ENCODE measurements at regions not wholly inside any gene's neighbourhood (a gene's known extent, or its start where the extent isn't known, plus 50 kb on each side); places are given as distances from the start of the nearest gene placed in this dataset.

DNA sequence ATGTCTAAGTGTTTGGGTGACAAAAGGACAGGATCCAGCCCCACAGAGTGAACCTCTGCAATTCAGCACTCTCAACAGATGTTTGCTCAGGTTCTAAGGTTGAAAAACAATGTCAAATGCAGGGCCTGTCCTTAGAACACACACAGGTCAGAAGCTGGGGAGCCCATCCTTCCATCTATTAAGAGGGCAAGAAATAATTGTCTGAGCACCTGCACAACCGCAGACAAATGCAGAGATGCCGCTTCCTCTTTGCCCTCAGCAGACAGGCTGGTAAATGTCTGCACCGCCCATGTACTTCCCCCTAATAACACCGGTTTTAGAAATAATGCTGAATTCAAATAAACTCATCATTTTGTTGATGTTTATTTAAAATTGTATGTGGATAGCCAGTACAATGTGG lies 414.5 kb upstream of the ADAMTS16 start:
- DNase-seq (ENCODE audit: low spot score), result no peak

DNA sequence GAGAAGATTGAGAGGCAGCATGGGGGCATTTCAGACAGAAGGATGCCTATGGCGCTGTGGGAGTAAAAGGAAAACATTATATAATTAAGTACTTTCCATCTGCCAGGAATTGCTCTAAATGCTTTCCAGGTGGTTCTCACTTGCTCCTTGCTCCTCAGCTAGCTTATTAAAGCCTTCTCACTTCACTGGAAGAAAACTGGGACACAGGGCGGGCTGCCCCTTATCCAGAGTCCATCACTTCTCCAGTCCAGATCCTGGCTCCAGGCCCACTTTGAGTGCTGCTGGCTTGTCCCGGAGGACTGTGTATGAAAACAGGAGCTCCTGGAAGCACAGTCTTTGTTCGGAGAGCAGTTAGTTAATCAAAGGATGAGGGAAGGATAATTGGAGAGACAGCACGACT lies 409.9 kb upstream of the ADAMTS16 start:
- DNase-seq (ENCODE audit: low spot score), result no peak

GRCh38 chr5:4734348-4734747 lies 405.8 kb upstream of the ADAMTS16 start:
- DNase-seq (ENCODE audit: low spot score), result no peak

- no peak for DNase-seq (ENCODE audit: low spot score)
Measured at GRCh38 chr5:4735261-4735660, 404.9 kb upstream of the ADAMTS16 start.

DNA sequence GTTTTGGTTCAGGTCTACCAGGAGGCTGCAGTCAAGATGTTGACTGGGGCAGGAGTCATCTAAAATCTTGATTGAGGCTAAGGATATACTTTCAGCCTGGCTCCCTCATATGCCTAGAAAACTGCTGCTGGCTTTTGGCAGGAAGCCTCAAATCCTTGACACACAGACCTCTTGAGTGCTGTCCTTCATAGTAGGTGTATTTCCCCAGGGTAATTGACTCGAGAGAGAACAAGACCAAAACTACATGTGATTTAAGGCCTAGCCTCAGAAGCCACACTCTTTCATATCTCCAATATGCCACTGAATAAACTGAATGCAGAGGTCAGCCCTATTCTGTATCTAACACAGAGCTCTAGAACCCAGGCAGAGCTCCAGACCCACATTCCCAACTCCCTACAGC lies 402.3 kb upstream of the ADAMTS16 start:
- DNase-seq (ENCODE audit: low spot score), result no peak

DNA sequence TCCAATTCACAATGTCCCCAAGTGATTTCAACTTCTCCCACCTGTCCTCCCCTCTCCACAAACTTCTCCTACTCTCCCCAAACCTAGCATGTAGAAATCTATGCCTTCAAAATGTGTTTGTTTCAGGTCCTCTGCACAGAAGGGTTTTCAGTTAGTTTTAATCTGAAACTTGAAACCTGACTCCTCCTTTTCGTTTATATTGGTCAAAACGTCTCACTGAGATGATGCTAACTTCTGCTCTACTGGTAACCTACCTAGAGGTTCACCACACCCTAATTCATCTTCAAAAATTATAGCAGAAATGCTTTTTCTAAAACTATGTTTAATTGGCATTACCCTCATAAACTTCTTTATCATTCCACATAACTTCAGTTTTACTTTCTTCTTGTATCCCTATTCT lies 401.8 kb upstream of the ADAMTS16 start:
- DNase-seq (ENCODE audit: low spot score), result no peak

DNA sequence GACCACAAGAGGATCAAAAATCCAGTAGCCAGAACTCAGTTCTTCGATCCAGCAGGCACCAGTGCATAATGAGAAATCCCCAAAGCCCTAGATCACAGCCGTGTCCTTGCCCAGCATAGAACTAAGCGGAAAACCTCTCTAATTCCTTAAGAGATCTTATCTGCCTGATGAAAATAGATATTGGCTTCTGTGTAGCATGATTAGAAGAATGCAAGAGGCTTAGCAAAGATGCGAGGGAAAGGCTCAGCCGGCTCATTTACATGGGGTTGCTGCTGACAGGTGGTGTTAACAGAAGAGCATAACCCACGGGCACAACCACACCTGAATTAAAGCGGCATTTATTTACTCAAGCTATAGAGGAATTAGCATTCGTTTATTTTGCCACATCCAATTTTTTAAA lies 400.0 kb upstream of the ADAMTS16 start:
- DNase-seq (ENCODE audit: low spot score), result no peak

- no peak for DNase-seq (ENCODE audit: low spot score)
Measured at GRCh38 chr5:4758550-4758949, 381.6 kb upstream of the ADAMTS16 start.

- no peak for DNase-seq (ENCODE audit: low spot score)
Measured at GRCh38 chr5:4758996-4759395, 381.1 kb upstream of the ADAMTS16 start.

DNA sequence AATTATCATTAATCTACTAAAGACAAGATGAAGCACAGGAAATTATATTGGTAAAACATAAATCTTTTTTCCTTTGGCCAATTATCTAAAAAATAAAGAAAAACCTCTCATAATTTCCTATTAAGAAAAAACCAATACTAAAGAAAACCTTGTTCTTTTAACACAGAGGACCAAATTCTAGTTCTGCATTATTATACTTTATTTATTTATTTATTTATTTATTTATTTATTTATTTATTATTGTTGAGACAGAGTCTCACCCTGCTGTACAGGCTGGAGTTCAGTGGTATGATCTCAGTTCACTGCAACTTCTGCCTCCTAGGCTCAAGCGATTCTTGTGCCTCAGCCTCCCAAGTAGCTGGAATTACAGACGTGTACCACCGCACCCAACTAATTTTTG lies 377.8 kb upstream of the ADAMTS16 start:
- DNase-seq (ENCODE audit: low spot score), result no peak

DNA sequence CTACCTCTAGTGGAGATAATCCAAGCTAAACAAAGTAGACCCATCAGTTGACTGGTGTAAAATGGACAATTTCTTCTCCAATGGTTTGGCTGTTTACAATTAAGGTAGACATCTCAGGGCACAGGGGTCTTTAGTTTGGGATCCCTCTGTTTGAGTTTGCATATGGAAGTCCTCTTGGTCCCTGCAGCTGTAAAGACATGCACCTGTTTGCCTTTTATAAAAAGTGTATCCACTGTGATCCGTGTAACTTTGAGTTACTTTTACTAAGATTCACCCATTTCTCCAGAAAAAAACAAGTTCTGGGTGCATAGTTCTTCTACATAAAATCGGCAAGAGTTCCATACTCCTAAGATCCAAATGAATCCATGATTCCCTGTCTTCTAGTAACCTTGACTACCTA lies 374.7 kb upstream of the ADAMTS16 start:
- DNase-seq (ENCODE audit: low spot score), result no peak

DNA sequence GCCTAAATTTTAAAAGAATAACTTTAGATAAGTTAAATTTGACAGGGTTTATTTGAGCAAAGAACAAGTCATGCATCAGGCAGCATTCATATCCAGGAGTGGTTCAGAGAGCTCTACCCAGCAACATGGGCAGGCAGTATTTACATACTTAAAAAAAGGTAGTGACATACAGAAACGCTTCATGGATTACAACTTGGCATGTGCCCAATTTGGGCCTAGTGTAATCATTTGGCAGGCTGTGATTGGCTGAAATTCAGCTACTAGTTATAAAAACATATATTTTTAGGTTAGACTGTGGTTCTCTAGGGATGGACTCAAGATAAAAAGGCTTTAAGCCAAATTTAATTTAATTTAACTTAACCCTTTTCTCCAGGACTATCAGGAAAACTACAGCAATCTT lies 374.0 kb upstream of the ADAMTS16 start:
- DNase-seq (ENCODE audit: low spot score), result no peak

- no peak for DNase-seq (ENCODE audit: low spot score)
Measured at GRCh38 chr5:4772591-4772990, 367.5 kb upstream of the ADAMTS16 start.

- DNase-seq (ENCODE audit: low spot score), result no peak
Measured at GRCh38 chr5:4773827-4774317, 366.3 kb upstream of the ADAMTS16 start.

DNA sequence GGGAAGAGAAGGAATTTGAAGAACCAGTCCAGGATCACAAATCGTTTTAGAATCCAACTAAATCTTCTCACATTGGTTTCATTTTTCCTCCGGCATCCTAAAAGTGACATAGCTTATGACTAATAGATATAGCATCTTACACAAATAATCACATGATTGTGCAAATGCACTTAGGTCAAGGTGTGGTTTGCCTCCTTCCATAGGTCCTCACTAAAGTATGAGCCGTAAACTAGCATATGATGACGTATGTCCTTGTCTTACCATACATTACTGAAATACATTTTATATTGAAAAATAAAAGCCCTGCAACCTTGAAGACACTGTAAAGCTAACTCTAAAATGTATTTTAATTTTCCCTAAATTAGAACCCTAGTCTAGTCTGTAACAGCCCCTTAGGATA lies 362.7 kb upstream of the ADAMTS16 start:
- DNase-seq (ENCODE audit: low spot score), result no peak

DNA sequence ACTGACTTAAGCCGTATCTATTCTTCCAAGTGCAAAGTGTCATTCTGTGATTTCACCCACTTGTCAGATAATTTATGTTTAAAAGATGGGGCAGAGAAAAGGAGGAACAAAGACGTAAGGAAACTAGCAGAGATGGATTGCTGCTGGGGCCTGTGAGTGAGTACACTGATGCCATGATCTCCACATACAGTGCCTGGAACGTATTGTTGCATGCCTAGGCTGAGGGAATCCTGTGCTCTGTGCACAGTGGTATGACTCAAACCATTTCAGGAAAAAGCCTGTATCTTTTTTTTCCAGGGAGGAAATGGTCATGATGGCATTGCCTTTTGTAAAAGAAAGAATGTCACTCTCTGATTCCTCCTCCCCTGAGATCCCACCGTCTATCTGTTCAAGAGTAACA lies 359.5 kb upstream of the ADAMTS16 start:
- no peak for DNase-seq (ENCODE audit: low spot score)

DNA sequence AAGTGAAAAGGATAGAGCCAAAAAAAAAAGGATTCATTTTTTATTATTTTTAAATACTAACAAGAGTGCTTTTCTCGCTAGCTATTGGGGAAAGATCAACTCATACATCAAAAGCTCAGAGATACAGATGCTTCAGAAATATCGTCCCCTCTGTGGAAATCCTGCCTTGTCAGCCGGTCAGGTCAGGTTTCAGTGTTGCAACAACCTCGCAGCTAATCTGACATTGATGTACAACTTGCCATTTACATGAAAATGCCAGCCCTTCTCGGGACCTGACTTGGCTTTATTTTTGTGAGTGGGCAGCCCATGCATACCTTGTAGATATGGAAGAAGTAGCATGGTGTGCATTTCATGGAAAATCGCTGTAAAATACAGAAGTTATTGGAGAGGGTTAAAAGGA lies 358.8 kb upstream of the ADAMTS16 start:
- no peak for DNase-seq (ENCODE audit: low spot score)

- DNase-seq (ENCODE audit: low spot score), result no peak
Measured at GRCh38 chr5:4785971-4786370, 354.2 kb upstream of the ADAMTS16 start.

DNA sequence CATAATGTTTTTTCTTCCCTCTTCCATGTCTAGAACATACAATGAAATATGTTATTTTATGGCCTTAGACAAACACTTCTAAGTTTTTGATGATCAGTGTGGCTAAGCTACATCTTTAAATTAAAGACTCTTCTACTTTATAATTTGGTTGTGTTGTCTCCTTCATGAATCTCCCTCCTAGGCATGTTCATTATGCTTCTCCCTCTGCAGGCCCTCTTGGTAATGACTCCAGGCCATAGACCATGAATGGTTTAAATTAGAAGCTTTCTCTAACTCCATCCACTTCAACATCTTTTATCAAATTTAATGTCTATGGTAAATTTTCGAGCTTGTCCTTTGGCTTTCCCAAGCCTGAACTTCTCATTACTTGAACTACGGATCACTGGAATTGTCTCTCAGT lies 342.7 kb upstream of the ADAMTS16 start:
- no peak for DNase-seq (ENCODE audit: low spot score)

DNA sequence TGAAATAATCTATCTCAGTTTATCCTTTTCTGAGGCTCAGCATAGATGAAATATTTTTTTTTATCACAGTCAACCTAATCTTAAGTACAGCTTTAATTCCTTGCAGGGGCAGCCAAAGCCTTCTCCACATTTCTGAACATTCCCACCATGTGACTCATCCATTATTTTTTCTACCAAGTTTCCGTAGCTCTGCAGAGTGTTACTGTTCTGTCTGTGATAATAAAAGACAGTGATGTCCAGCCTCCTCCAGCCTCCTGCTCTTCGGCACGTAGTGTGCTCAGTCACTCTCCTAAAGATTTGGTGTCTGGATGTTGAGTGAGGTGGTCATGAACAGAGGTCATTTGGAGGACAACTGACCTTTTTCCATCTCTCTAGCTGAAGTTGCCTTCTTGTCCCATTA lies 338.1 kb upstream of the ADAMTS16 start:
- no peak for DNase-seq (ENCODE audit: low spot score)

DNA sequence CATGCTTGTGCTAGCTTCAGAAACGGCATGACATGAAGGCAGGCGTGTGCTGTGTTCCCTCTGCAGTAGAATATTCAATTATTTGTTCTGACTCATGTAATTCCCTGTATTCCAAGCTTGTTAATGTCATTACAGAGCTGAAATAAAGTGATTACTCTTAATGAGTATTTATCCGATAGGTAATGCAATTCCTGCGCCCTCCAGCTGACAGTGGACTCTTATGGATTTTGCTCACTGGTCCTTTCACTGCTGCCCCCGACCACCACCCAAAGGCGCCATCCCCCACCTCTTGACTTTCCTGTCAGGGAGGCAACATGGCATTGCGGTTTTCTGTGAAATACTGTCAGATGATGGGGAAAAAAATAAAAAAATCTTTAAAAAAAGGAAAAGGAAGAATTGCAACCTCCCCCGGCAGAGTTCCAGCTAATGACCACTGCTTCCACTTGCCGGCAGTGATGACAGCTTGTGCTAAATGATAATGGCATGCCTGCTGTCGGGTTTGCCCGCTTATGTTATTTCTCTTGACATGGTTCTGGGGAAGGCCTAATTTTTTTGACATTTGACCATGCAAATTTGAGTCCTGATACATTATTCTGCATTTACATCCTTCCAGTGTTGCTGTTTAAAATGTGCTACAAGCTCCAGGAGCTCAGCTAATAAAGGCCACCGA lies 335.3 kb upstream of the ADAMTS16 start:
- no peak for DNase-seq (ENCODE audit: low spot score)

GRCh38 chr5:4815002-4815401 lies 325.1 kb upstream of the ADAMTS16 start:
- DNase-seq (ENCODE audit: low spot score), result no peak

DNA sequence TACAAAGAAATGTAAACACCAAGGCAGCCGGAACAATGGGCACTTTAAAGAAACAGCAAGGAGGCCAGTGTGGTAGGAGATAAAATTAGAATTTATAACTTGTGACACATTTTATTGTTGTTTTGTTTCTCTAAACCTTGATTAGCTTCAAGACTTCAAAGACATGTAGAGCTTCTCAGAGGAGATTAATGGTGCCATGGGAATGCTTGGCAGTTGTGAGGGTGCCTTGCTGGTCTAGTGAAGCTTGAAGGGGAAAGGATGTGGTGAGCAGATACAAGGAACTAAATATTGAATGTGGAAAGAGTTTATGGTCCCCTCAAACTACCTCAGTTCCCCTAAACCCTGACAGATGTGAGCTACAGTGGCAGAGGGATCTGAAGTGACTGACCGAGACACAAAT lies 322.4 kb upstream of the ADAMTS16 start:
- DNase-seq (ENCODE audit: low spot score), result no peak

DNA sequence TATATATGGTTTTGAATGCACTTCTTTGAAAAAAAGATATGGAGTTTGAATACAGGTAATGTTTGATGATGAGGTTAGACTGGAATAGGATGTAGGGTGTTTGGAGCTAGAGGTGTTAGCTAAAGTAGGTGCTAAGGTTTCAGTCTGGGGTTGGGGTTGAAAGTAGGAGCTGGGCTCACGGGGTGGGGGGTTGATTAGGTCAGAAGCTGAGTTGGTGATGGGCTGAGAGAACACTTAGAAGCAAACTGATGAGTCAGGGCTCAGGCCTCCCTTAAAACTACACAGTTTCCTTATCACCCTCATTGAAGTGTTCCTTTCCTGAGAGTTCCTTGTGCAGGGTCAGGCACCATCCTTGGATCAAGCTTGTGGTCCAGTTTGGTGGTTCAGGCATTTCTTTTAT lies 308.8 kb upstream of the ADAMTS16 start:
- no peak for DNase-seq (ENCODE audit: low spot score)

GRCh38 chr5:4832471-4832870 lies 307.7 kb upstream of the ADAMTS16 start:
- no peak for DNase-seq (ENCODE audit: low spot score)

Data from germinal center (tissue), 1 donor.